ENCODE measurements at regions not wholly inside any gene's neighbourhood (a gene's known extent, or its start where the extent isn't known, plus 50 kb on each side); places are given as distances from the start of the nearest gene placed in this dataset.

GRCh38 chr7:89926194-89926593 is 228.1 kb upstream of the STEAP1 start:
- TF ChIP-seq CTCF (conservative IDR thresholded peaks at IDR 0.05; ENCODE audit: low read depth, low read length) (no peak), SMC3 (IDR thresholded peaks at IDR 0.05; ENCODE audit: low read depth, low read length) (no peak), POLR2A (IDR thresholded peaks at IDR 0.05; ENCODE audit: low read depth, low read length) (no peak), RCOR1 (IDR thresholded peaks at IDR 0.05; ENCODE audit: insufficient replicate concordance, low read length) (no peak), BHLHE40 (IDR thresholded peaks at IDR 0.05; ENCODE audit: low read depth, low read length) (no peak), RAD21 (IDR thresholded peaks at IDR 0.05; ENCODE audit: low read length) (no peak), MAZ (IDR thresholded peaks at IDR 0.05; ENCODE audit: borderline replicate concordance, low read depth, low read length) (no peak), USF2 (IDR thresholded peaks at IDR 0.05; ENCODE audit: low read depth, low read length) (no peak), CHD1 (IDR thresholded peaks at IDR 0.05; ENCODE audit: low read depth, low read length) (no peak)

Data from IMR-90 (cell line).